ENCODE measurements at regions not wholly inside any gene's neighbourhood (a gene's known extent, or its start where the extent isn't known, plus 50 kb on each side); places are given as distances from the start of the nearest gene placed in this dataset.

- TF ChIP-seq CTCF (IDR thresholded peaks at IDR 0.05; ENCODE audit: poor library complexity), result no peak
- TF ChIP-seq EZH2 (IDR thresholded peaks at IDR 0.05; ENCODE audit: borderline replicate concordance), result no peak
These were observed 262.1 kb downstream of the AHR start for GRCh38 chr7:17560516-17560915.
